Neural cell (in vitro differentiated cells): ENCODE measurements at regions not wholly inside any gene's neighbourhood (a gene's known extent, or its start where the extent isn't known, plus 50 kb on each side); places are given as distances from the start of the nearest gene placed in this dataset.

Experiments
- EP300 ChIP-seq: fragments of 450-650 bp; conservative IDR thresholded peaks from 2 replicates; pipeline ENCODE4 v1.6.1; 2014; ENCODE audit warnings: antibody characterized with exemption, mild to moderate bottlenecking, moderate library complexity; ENCODE audit not compliant: poor library complexity, severe bottlenecking
- EZH2 ChIP-seq: fragments of 200-600, 300-800 bp; shearing (Covaris generic), sonication (generic); IDR thresholded peaks from 2 replicates; pipeline ENCODE4 v1.6.1; 2014; ENCODE audit warnings: antibody characterized with exemption, low read length, borderline replicate concordance, mild to moderate bottlenecking; ENCODE audit not compliant: insufficient read depth, poor library complexity, severe bottlenecking
- MXI1 ChIP-seq: fragments of 450-650 bp; conservative IDR thresholded peaks from 2 replicates; pipeline ENCODE4 v1.6.1; 2014; ENCODE audit warnings: antibody characterized with exemption, mild to moderate bottlenecking; ENCODE audit not compliant: poor library complexity, severe bottlenecking
- POLR2AphosphoS5 ChIP-seq: IDR thresholded peaks from 2 replicates; pipeline ENCODE4 v1.6.1; 2012
- RAD21 ChIP-seq: fragments of 450-650 bp; conservative IDR thresholded peaks from 2 replicates; pipeline ENCODE4 v1.6.1; 2014; ENCODE audit warnings: antibody characterized with exemption, mild to moderate bottlenecking, moderate library complexity
- SMC3 ChIP-seq: fragments of 450-650 bp; conservative IDR thresholded peaks from 2 replicates; pipeline ENCODE4 v1.6.1; 2014; ENCODE audit warnings: antibody characterized with exemption, mild to moderate bottlenecking, moderate library complexity; ENCODE audit not compliant: poor library complexity
- TAF1 ChIP-seq: IDR thresholded peaks from 2 replicates; pipeline ENCODE4 v1.6.1; 2012; ENCODE audit warnings: low read depth
- TF ChIP-seq, protein P1 (sequence below): fragments of 450-650 bp; IDR thresholded peaks from 2 replicates; pipeline ENCODE4 v1.5.1; 2014; ENCODE audit warnings: antibody characterized with exemption, mild to moderate bottlenecking, moderate library complexity; ENCODE audit not compliant: poor library complexity, severe bottlenecking
- TF ChIP-seq, protein P2 (sequence below): IDR thresholded peaks from 2 replicates; pipeline ENCODE4 v1.6.1; 2012; ENCODE audit warnings: borderline replicate concordance

GRCh38 chr3:163490119-163490518 lies 1588.2 kb downstream of the SI start:
- TF ChIP-seq EZH2 = no peak
- TF ChIP-seq, protein P1, sequence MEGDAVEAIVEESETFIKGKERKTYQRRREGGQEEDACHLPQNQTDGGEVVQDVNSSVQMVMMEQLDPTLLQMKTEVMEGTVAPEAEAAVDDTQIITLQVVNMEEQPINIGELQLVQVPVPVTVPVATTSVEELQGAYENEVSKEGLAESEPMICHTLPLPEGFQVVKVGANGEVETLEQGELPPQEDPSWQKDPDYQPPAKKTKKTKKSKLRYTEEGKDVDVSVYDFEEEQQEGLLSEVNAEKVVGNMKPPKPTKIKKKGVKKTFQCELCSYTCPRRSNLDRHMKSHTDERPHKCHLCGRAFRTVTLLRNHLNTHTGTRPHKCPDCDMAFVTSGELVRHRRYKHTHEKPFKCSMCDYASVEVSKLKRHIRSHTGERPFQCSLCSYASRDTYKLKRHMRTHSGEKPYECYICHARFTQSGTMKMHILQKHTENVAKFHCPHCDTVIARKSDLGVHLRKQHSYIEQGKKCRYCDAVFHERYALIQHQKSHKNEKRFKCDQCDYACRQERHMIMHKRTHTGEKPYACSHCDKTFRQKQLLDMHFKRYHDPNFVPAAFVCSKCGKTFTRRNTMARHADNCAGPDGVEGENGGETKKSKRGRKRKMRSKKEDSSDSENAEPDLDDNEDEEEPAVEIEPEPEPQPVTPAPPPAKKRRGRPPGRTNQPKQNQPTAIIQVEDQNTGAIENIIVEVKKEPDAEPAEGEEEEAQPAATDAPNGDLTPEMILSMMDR = no peak
- TF ChIP-seq POLR2AphosphoS5 = no peak
- TF ChIP-seq, protein P2, sequence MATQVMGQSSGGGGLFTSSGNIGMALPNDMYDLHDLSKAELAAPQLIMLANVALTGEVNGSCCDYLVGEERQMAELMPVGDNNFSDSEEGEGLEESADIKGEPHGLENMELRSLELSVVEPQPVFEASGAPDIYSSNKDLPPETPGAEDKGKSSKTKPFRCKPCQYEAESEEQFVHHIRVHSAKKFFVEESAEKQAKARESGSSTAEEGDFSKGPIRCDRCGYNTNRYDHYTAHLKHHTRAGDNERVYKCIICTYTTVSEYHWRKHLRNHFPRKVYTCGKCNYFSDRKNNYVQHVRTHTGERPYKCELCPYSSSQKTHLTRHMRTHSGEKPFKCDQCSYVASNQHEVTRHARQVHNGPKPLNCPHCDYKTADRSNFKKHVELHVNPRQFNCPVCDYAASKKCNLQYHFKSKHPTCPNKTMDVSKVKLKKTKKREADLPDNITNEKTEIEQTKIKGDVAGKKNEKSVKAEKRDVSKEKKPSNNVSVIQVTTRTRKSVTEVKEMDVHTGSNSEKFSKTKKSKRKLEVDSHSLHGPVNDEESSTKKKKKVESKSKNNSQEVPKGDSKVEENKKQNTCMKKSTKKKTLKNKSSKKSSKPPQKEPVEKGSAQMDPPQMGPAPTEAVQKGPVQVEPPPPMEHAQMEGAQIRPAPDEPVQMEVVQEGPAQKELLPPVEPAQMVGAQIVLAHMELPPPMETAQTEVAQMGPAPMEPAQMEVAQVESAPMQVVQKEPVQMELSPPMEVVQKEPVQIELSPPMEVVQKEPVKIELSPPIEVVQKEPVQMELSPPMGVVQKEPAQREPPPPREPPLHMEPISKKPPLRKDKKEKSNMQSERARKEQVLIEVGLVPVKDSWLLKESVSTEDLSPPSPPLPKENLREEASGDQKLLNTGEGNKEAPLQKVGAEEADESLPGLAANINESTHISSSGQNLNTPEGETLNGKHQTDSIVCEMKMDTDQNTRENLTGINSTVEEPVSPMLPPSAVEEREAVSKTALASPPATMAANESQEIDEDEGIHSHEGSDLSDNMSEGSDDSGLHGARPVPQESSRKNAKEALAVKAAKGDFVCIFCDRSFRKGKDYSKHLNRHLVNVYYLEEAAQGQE = no peak
- TF ChIP-seq EP300 = no peak
- no peak for TF ChIP-seq RAD21
- no peak for TF ChIP-seq SMC3
- TF ChIP-seq TAF1 = no peak
- TF ChIP-seq MXI1 = no peak
